Activated CD4-positive, alpha-beta T cell treated with anti-CD3 and anti-CD28 coated beads, Interleukin-10, Interleukin-2, amounts not matched to agents 100 ng/mL and 50 ng/mL, durations not matched to agents 16 hours and 8 hours (primary cell): ENCODE measurements at regions not wholly inside any gene's neighbourhood (a gene's known extent, or its start where the extent isn't known, plus 50 kb on each side); places are given as distances from the start of the nearest gene placed in this dataset.

Experiments
- DNase-seq: peaks from one replicate; pipeline ENCODE4 v3.0.0-alpha.2; 2020

GRCh38 chr21:43331962-43332828, 94.7 kb downstream of the SIK1 start:
- no peak for DNase-seq

- no peak for DNase-seq
These were observed 95.6 kb downstream of the SIK1 start for GRCh38 chr21:43331111-43331961.

GRCh38 chr21:43330306-43330881, 96.5 kb downstream of the SIK1 start:
- DNase-seq: no peak

GRCh38 chr21:43329711-43330269, 97.1 kb downstream of the SIK1 start:
- DNase-seq: no peak

- DNase-seq: no peak
These were observed 97.8 kb downstream of the SIK1 start for GRCh38 chr21:43328958-43329691.

- no peak for DNase-seq
These were observed 98.6 kb downstream of the SIK1 start for GRCh38 chr21:43328185-43328957.

GRCh38 chr21:43325968-43326715, 100.8 kb downstream of the SIK1 start:
- DNase-seq: no peak

- DNase-seq: no peak
These were observed 101.9 kb downstream of the SIK1 start for GRCh38 chr21:43325036-43325435.

- no peak for DNase-seq
These were observed 102.3 kb downstream of the SIK1 start for GRCh38 chr21:43324596-43324995.

- DNase-seq: no peak
These were observed 103.5 kb downstream of the SIK1 start for GRCh38 chr21:43323244-43324005.

GRCh38 chr21:43322805-43323204, 104.1 kb downstream of the SIK1 start:
- no peak for DNase-seq

- no peak for DNase-seq
These were observed 104.6 kb downstream of the SIK1 start for GRCh38 chr21:43322311-43322710.

GRCh38 chr21:43321611-43322010, 105.3 kb downstream of the SIK1 start:
- no peak for DNase-seq

- DNase-seq: no peak
These were observed 105.8 kb downstream of the SIK1 start for GRCh38 chr21:43321111-43321510.

- DNase-seq: no peak
These were observed 106.4 kb downstream of the SIK1 start for GRCh38 chr21:43320526-43320925.

GRCh38 chr21:43318841-43319781, 107.8 kb downstream of the SIK1 start:
- no peak for DNase-seq

GRCh38 chr21:43318368-43318767, 108.6 kb downstream of the SIK1 start:
- no peak for DNase-seq

- no peak for DNase-seq
These were observed 109.0 kb downstream of the SIK1 start for GRCh38 chr21:43317959-43318358.

GRCh38 chr21:43317254-43317748, 109.6 kb downstream of the SIK1 start:
- no peak for DNase-seq
